GM19452 (cell line): ENCODE measurements at regions not wholly inside any gene's neighbourhood (a gene's known extent, or its start where the extent isn't known, plus 50 kb on each side); places are given as distances from the start of the nearest gene placed in this dataset.

ENCODE experiments used
- ATAC-seq: cut with Tn5 transposase; IDR thresholded peaks from one replicate; pipeline ENCODE4 v1.9.1; 2021; ENCODE audit not compliant: unreplicated experiment

DNA sequence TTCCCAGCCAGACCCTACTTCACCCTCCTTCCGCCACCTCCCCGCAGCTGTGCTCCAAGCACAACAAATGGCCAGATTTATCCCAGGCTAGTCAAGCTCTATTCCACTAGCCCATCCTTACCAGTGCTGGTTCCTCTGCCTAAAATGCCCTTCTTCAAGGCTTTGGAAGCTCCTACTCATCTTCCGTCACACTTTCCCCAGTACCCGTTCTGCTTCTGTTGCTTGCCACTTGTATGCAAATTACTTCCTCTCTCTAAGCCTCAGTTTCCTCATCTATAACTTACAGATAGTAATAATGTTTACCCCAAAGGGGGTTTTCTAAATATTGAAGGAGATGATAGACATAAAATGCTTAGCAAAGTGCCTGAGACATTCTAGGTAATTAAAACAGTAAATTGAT, 193.1 kb downstream of the MAFB start:
- ATAC-seq: no peak

GRCh38 chr20:40494248-40494647, 194.8 kb downstream of the MAFB start:
- ATAC-seq: no peak

DNA sequence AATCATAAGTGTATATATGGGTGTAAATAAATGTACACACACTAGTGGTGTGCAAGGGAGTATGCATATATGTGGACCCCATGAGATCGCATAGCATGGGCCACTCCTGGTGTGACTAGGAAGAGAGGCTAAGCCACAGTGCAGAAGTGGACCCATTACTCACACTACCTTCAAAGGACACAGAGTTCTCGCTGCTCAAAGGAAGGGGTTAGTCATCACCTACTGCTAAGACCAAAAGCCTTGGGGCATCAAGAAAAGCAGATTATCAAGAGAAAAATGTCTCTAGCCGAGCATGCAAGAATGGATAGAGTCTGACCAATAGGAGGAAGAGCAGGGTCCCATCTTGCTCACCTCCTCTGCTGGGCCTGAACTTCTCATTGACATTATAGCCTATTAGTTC, 195.5 kb downstream of the MAFB start:
- ATAC-seq: no peak

DNA sequence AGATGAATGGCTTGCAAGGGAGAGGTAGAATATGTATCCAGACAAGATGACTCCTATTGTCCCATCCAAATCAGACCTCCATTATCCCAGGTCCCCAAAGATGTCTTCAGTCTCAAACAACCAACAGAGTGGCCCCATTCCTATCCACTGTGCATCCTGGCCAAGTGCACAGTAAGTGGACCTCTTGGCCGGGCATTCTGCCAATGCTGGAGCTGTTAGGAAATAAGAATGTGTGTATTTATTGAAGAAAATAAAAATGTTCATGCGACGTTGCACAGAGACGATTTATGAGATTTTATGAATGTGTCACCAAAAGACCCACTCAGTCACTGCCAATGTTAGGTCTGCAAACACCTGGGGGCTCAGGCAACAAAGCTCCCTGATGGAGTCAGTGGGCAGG, 196.0 kb downstream of the MAFB start:
- no peak for ATAC-seq

DNA sequence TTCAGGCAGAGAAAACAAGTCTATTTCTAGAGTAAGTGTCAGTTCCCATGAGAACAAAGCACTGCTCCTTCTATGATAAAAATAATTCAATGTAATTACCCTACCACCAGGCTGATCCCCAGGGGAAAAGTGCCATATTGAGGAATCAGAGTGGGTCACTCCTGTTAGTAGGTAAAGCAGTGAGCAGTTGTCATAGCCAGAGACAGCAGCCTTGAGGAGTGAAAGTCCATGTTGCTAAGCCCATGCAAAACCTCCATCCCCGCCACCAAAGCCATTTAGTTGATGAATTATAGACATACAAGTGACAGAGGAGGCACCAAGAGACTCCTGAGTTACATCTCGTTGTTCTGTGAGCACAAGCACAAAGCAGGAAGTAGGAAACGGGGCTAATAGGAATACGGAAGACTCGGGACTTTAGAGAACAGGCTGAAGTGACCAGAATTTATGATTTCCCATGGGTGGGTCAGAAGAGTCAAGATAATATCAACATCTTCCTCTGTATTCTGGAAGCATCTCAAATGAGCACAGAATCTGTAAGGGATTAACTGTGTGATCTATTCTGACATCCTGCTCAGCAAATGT, 197.9 kb downstream of the MAFB start:
- ATAC-seq: no peak

DNA sequence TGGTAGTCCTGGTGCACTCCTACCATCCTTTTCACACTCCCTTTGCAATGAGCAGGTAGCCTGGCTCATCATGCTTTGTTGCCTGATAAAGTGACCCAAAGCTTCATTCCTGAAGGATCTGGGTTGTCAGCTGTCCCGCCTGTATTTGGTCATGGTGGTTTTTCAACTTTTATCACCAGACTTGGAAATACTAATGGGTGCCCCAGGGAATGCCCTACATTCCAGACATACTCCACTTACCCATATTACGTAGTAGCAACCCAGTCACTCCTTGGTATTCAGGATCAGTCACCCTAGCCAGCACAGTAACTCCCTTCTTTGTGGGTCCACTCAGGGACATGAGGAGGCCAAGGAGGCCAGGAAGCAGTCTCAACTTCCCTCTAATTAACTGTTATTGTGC, 199.2 kb downstream of the MAFB start:
- ATAC-seq: no peak

GRCh38 chr20:40488401-40488800, 200.6 kb downstream of the MAFB start:
- ATAC-seq: no peak

GRCh38 chr20:40486297-40486696, 202.7 kb downstream of the MAFB start:
- no peak for ATAC-seq

DNA sequence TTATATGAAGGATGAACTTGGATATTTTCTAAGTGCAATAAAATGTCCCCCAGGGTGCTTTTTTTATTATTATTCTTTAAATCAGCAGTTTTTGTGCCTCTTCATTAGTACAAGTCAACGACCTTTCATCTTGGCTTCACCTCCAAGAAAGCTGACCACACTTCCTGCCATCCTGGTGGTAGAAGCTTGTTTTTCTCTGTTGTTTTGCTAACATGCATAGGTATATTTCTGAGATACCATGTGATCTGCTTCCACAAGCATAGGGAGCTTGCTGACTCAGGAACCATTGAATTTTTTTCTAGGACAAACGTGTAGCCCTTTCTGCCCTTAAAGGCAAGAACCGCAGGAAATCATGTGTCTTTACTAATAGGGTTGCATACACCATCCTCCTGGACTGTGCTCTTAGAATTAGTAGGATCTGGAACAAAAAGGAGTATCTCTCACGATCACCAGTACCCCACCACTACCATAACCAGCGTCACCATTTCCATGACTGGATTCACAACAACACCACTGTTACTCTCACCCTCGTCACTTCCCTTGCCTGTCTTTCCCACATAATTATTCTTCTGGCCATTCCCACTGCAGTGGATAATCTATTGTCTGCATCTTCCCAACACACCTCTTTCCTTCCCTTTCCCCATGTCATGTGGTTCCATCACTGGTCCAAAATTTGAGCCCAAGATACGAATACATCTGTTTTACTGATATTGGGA, 207.1 kb downstream of the MAFB start:
- ATAC-seq: no peak

- ATAC-seq: no peak
Measured at GRCh38 chr20:40481337-40481736, 207.7 kb downstream of the MAFB start.

DNA sequence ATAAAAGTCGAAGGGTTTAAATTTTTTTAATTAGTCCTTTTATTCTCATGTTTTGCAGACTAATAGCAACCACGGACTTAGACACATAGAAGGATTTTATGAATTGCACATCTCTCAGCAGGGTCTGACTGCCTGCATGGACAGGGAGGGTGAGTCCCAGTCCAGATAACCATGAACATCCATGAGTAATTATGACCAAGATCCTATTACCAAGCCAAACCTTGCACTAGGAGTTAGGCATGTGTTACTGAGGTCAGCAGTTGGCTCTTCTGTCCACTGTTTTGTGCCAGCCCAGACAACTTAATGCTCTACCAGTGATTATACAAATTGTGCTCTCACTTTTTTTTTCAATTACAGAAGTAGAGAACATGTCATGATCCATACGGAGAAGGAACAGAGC, 211.2 kb downstream of the MAFB start:
- ATAC-seq: no peak

GRCh38 chr20:40476461-40476860, 212.6 kb downstream of the MAFB start:
- no peak for ATAC-seq

- no peak for ATAC-seq
Measured at GRCh38 chr20:40472905-40473304, 216.1 kb downstream of the MAFB start.

GRCh38 chr20:40471261-40471629, 217.8 kb downstream of the MAFB start:
- ATAC-seq: no peak

DNA sequence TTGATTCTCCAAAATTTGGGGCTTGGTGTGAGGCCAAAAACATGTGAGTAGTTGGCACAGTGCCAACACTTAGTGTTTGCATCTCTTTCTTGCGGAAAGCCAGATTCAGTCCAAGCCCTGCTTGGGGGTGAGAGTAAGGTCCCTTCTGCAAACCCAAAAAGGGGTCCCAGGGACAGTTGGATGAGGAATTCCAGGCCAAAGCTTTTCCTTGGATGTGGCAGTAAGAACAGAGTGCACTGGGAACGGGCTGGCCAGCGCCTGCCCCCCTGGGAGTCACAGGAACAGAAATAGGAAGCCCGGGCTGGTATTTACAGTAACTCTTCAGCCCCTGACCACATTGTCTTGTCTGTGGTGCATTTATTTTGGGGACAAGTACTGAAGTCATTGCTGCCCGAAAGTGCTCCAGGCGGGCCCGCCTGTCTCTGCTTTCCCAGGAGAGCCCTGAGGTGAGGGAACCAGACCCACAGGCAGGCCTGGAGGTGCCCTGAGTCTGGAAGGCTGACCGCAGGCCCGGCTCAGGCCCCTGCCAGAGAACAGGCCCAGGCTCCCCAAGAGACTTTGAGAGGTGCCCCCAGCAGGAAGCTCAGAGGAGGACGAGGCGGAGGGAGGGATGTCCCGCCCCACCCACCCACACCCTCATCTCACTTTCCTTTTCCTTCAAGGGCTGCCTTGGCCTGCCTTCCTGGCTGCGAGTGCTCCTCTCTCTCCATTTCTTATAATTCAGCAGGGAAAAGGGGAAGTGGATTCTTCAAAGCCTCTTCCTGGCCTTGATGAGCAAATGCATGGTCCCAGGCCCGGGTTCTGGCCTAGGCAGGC, 218.4 kb downstream of the MAFB start:
- no peak for ATAC-seq

GRCh38 chr20:40468759-40469158, 220.3 kb downstream of the MAFB start:
- ATAC-seq: no peak

DNA sequence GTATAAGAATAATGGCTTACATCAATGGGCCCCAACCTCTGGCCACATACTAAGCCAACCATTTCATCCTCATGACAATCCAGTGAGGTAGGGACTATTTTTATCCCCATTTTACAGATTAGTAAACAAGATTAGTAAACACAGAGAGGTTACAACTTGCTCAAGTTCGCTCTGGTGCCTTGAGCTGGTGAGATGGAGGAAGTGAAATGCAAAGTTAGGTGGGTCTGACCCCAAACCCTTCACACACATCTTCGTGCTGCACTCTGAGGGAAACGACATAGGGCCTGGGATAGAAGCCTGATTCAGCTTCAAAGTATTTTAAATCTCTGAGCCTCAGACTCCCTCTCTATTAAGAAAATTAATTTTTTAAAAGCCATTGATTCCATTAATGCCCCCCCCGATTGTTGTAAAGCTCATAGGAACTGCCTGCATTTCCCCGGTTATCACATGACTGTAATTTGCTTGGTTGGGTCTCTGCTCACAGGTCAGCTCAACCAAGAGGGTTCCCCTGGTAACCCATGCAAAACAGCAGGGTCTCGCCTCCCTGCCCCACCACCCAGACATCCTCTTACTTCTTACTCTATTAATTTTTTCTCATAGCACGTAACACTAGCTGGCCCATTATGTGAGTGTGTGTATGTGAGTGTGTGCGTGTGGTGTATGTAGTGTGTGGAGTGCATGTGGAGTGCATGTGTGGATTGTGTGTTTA, 221.2 kb downstream of the MAFB start:
- no peak for ATAC-seq

- ATAC-seq: no peak
Measured at GRCh38 chr20:40467067-40467466, 222.0 kb downstream of the MAFB start.

GRCh38 chr20:40464731-40465208, 224.3 kb downstream of the MAFB start:
- ATAC-seq: no peak

DNA sequence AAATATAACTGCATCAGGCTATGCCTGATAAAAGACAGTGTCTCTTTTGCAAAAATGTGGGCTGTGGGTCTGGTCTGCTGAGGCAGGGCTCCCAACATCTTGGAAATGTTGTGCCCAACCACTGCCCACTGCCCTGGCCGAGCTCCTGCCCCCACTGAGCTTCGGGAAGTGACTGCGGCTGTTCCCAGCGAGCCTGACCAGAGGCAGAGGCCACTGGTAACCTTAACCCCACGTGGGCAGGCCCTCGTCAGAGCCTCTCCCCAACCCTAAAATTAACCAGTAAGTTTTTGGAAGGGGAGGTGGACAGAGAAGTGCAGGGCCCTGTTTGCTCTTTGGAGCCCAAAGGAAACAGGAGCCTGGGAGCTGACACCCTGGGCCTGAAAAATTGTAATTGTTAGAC, 225.9 kb downstream of the MAFB start:
- ATAC-seq: no peak

- no peak for ATAC-seq
Measured at GRCh38 chr20:40462566-40462965, 226.5 kb downstream of the MAFB start.
